Right lobe of liver (tissue), 6 donors: ENCODE measurements at regions not wholly inside any gene's neighbourhood (a gene's known extent, or its start where the extent isn't known, plus 50 kb on each side); places are given as distances from the start of the nearest gene placed in this dataset.
A peak's percentile ranks its signal among the peaks of the same experiment; 100 is the strongest.

Source experiments
- ATAC-seq, 4 donors: fragments of 200-7000 bp; cut with Tn5 transposase; one replicate each; pipeline ENCODE4 v1.9.1; 2020; ENCODE audit warnings: mild to moderate bottlenecking in 4 of 4, moderate library complexity in 4 of 4
- DNase-seq, 3 donors: peaks; one replicate each; pipeline ENCODE4 v3.0.0-alpha.2; 2020
- H3K27ac ChIP-seq, 3 donors: fragments of 200-600 bp; one replicate each; pipeline ENCODE4 v1.8.0; 2022
- H3K27me3 ChIP-seq, 2 donors: fragments of 200-600 bp; one replicate each; pipeline ENCODE4 v1.8.0; 2022
- H3K36me3 ChIP-seq, 4 donors: fragments of 200-600 bp; sonication (generic) in 1 of 4; one replicate each; pipeline versions ENCODE4 v1.5.1 to v1.8.0; 2017 to 2022; ENCODE audit warnings: control low read depth in 1 of 4
- H3K4me1 ChIP-seq, 4 donors: fragments of 200-600 bp; sonication (generic) in 1 of 4; one replicate each; pipeline versions ENCODE4 v1.5.1 to v1.8.0; 2017 to 2022; ENCODE audit warnings: control low read depth in 1 of 4
- H3K4me3 ChIP-seq, 3 donors: fragments of 200-600 bp; one replicate each; pipeline ENCODE4 v1.8.0; 2022
- H3K9me3 ChIP-seq, 4 donors: fragments of 200-600 bp; sonication (generic) in 1 of 4; one replicate each; pipeline versions ENCODE4 v1.5.1 to v1.8.0; 2017 to 2022; ENCODE audit warnings: control low read depth in 1 of 4
- CTCF ChIP-seq, 4 donors: fragments of 200-600 bp in 3 of 4; fragments of 450-650 bp in 1 of 4; IDR thresholded peaks; one replicate each; pipeline versions ENCODE4 v1.5.1 to v1.8.0; 2016 to 2022; ENCODE audit warnings: antibody characterized with exemption in 4 of 4, mild to moderate bottlenecking in 2 of 4
- POLR2A ChIP-seq: fragments of 450-650 bp; IDR thresholded peaks from one replicate; pipeline ENCODE4 v1.6.1; 2017; ENCODE audit warnings: antibody characterized with exemption, mild to moderate bottlenecking
- WGBS: methylation state at CpG from one replicate; pipeline ENCODE4 v1.1.6; 2018; ENCODE audit warnings: low coverage, low lambda C conversion rate; ENCODE audit not compliant: insufficient coverage; ENCODE audit errors: missing lambda C conversion rate; 5-methylcytosine and 5-hydroxymethylcytosine counted together
- intact Hi-C, 2 donors: fragments of 100-400 bp; cut with DNase I; formaldehyde crosslinking; loops; one replicate each; pipeline versions ENCODE4 v1.11.2 to v1.14.1; 2022
- donor health status: DM: no; HTN: yes; CAD: no.
- donor health status: DM: no; HTN: no; CAD: no.
- donor health status: DM: no; HTN: no; CAD: no.
- donor health status: DM: no; HTN: yes; CAD: no.
- donor health status: DM: no; HTN: yes; CAD: no.

GRCh38 chrX:140848800-140849199, 139.2 kb downstream of the LINC00632 start:
- no peak overlapping the region for H3K27ac ChIP-seq
- no peak for ATAC-seq
- no peaks in the 10 kb centered on the region for H3K36me3 ChIP-seq
- H3K4me3 ChIP-seq: no peak overlapping the region
- DNase-seq: no peak
- H3K27me3 ChIP-seq: peaks cover 0 to 4% of the 10 kb centered on the region in 2 donors
- intact Hi-C loops: no loop called here
- TF ChIP-seq CTCF (IDR thresholded peaks at IDR 0.05): no peak
- TF ChIP-seq POLR2A: no peak
- no peaks in the 10 kb centered on the region for H3K9me3 ChIP-seq
- H3K4me1 ChIP-seq: no peaks in the 10 kb centered on the region
- 65% methylated on average over 5 of the region's 5 CpGs for WGBS

GRCh38 chrX:140860718-140861117, 141.7 kb upstream of the SPANXB1 start:
- intact Hi-C loops: no loop called here
- ATAC-seq: no peak
- no peak for DNase-seq
- WGBS: 40% methylated on average over 1 of the region's 9 CpGs
- H3K27me3 ChIP-seq: no peaks in the 10 kb centered on the region
- H3K27ac ChIP-seq: no peak overlapping the region
- no peaks in the 10 kb centered on the region for H3K36me3 ChIP-seq
- no peaks in the 10 kb centered on the region for H3K9me3 ChIP-seq
- H3K4me3 ChIP-seq: no peak overlapping the region
- H3K4me1 ChIP-seq: no peaks in the 10 kb centered on the region
- TF ChIP-seq CTCF (IDR thresholded peaks at IDR 0.05) (no peak), POLR2A (no peak)

GRCh38 chrX:140866446-140866845, 135.9 kb upstream of the SPANXB1 start:
- H3K36me3 ChIP-seq: no peaks in the 10 kb centered on the region
- TF ChIP-seq CTCF (IDR thresholded peaks at IDR 0.05) (no peak), POLR2A (no peak)
- no peak overlapping the region for H3K27ac ChIP-seq
- H3K9me3 ChIP-seq: no peaks in the 10 kb centered on the region
- no peaks in the 10 kb centered on the region for H3K4me1 ChIP-seq
- 44% methylated on average over 1 of the region's 1 CpG for WGBS
- no peak overlapping the region for H3K4me3 ChIP-seq
- no peak for ATAC-seq
- peaks cover 0 to 3% of the 10 kb centered on the region in 2 donors for H3K27me3 ChIP-seq
- intact Hi-C loops: no loop called here
- DNase-seq: no peak

- ATAC-seq: peak in 3 of 4 donors; percentile 24 to 59 (median 57)
- intact Hi-C loops: no loop called here
These were observed 89.8 kb upstream of the SPANXB1 start for GRCh38 chrX:140912606-140913005.

More at GRCh38 chrX:140912606-140913005, 89.8 kb upstream of the SPANXB1 start:
- peaks cover 0 to 26% (median 5%) of the 10 kb centered on the region in 4 donors for H3K4me1 ChIP-seq
- no peak for TF ChIP-seq POLR2A
- TF ChIP-seq CTCF (IDR thresholded peaks at IDR 0.05): no peak
- H3K36me3 ChIP-seq: no peaks in the 10 kb centered on the region
- no peak overlapping the region for H3K27ac ChIP-seq
- H3K4me3 ChIP-seq: no peak overlapping the region
- no peaks in the 10 kb centered on the region for H3K9me3 ChIP-seq
- H3K27me3 ChIP-seq: peaks cover 4 to 12% of the 10 kb centered on the region in 2 donors
- DNase-seq: no peak
